Keratinocyte (primary cell): ENCODE measurements at regions not wholly inside any gene's neighbourhood (a gene's known extent, or its start where the extent isn't known, plus 50 kb on each side); places are given as distances from the start of the nearest gene placed in this dataset.

ENCODE experiments used
- DNase-seq: peaks from one replicate; pipeline ENCODE4 v3.0.0-alpha.2; 2011; ENCODE audit warnings: low read depth, missing footprints, low spot score
- FAIRE-seq: peaks from 2 replicates; lab custom pipeline; 2011; peaks lifted over from hg19 to GRCh38; lab: Jason Lieb, UNC
- H2AFZ ChIP-seq: 2 replicates; pipeline ENCODE4 v1.6.0; 2012; ENCODE audit warnings: low read length, control low read depth, inconsistent platforms; ENCODE audit not compliant: control insufficient read depth
- H3K27ac ChIP-seq: 2 replicates; pipeline ENCODE4 v1.5.1; 2011; ENCODE audit warnings: low read length; ENCODE audit not compliant: control insufficient read depth, insufficient read depth
- H3K27me3 ChIP-seq: 3 replicates; pipeline ENCODE4 v1.6.0; 2011; ENCODE audit warnings: low read length; ENCODE audit not compliant: control insufficient read depth, insufficient read depth; ENCODE audit errors: extremely low read depth
- H3K36me3 ChIP-seq, 2 experiments: 2 replicates in 1 of 2; 3 replicates in 1 of 2; pipeline ENCODE4 v1.5.1; 2011; ENCODE audit warnings: low read length in 2 of 2, mild to moderate bottlenecking in 1 of 2; ENCODE audit not compliant: control insufficient read depth in 2 of 2, insufficient read depth in 2 of 2; ENCODE audit errors: extremely low read depth in 1 of 2
- H3K4me1 ChIP-seq: 3 replicates; pipeline ENCODE4 v1.5.1; 2011; ENCODE audit warnings: low read length; ENCODE audit not compliant: control insufficient read depth, insufficient read depth; ENCODE audit errors: extremely low read depth
- H3K4me2 ChIP-seq: 3 replicates; pipeline ENCODE4 v1.6.0; 2011; ENCODE audit warnings: low read depth, low read length; ENCODE audit not compliant: control insufficient read depth, insufficient read depth; ENCODE audit errors: extremely low read depth
- H3K4me3 ChIP-seq, 3 experiments: fragments of 200-600 bp in 1 of 3; sonication (generic) in 1 of 3; 2 replicates in 2 of 3; 3 replicates in 1 of 3; pipeline ENCODE4 v1.5.1; 2011 to 2016; ENCODE audit warnings: low read length in 3 of 3, mild to moderate bottlenecking in 3 of 3, control low read depth in 2 of 3, inconsistent platforms in 1 of 3, low read depth in 1 of 3, mixed read lengths in 1 of 3, mixed run types in 1 of 3, moderate library complexity in 1 of 3; ENCODE audit not compliant: control insufficient read depth in 2 of 3, insufficient read depth in 2 of 3; ENCODE audit errors: extremely low read depth in 1 of 3
- H3K79me2 ChIP-seq: 2 replicates; pipeline ENCODE4 v1.6.0; 2012; ENCODE audit warnings: low read length; ENCODE audit not compliant: control insufficient read depth, insufficient read depth
- H3K9ac ChIP-seq: 3 replicates; pipeline ENCODE4 v1.6.0; 2011; ENCODE audit warnings: low read length; ENCODE audit not compliant: control insufficient read depth, insufficient read depth; ENCODE audit errors: extremely low read depth
- H3K9me1 ChIP-seq: 3 replicates; pipeline ENCODE4 v1.6.0; 2011; ENCODE audit warnings: low read length; ENCODE audit not compliant: control insufficient read depth, insufficient read depth; ENCODE audit errors: extremely low read depth
- H3K9me3 ChIP-seq: 2 replicates; pipeline ENCODE4 v1.5.1; 2012; ENCODE audit warnings: low read depth, low read length; ENCODE audit not compliant: control insufficient read depth
- H4K20me1 ChIP-seq: 3 replicates; pipeline ENCODE4 v1.6.0; 2011; ENCODE audit warnings: low read length; ENCODE audit not compliant: control insufficient read depth, insufficient read depth; ENCODE audit errors: extremely low read depth
- EZH2 ChIP-seq: IDR thresholded peaks from one replicate; pipeline ENCODE4 v1.6.1; 2012; ENCODE audit warnings: inconsistent platforms, mild to moderate bottlenecking, low read length, moderate library complexity
- dilution Hi-C: fragments of 300-500 bp; cut with MboI; formaldehyde crosslinking; loops from one replicate; pipeline ENCODE4 v1.7.0; 2020; ENCODE audit warnings: low sequenced_read_pairs; ENCODE audit not compliant: extremely low pct_ligation_motif_present
- TF ChIP-seq, protein P1 (sequence below), 3 experiments: IDR thresholded peaks in 1 of 3; conservative IDR thresholded peaks in 1 of 3; optimal IDR thresholded peaks in 1 of 3; 2 replicates in 2 of 3; 3 replicates in 1 of 3; pipeline versions ENCODE3 to v1.5.1; 2011; ENCODE audit warnings: low read length in 3 of 3, mild to moderate bottlenecking in 3 of 3, moderate library complexity in 2 of 3, control low read depth in 1 of 3, inconsistent platforms in 1 of 3; ENCODE audit not compliant: insufficient read depth in 2 of 3; ENCODE audit errors: extremely low read depth in 1 of 3

DNA sequence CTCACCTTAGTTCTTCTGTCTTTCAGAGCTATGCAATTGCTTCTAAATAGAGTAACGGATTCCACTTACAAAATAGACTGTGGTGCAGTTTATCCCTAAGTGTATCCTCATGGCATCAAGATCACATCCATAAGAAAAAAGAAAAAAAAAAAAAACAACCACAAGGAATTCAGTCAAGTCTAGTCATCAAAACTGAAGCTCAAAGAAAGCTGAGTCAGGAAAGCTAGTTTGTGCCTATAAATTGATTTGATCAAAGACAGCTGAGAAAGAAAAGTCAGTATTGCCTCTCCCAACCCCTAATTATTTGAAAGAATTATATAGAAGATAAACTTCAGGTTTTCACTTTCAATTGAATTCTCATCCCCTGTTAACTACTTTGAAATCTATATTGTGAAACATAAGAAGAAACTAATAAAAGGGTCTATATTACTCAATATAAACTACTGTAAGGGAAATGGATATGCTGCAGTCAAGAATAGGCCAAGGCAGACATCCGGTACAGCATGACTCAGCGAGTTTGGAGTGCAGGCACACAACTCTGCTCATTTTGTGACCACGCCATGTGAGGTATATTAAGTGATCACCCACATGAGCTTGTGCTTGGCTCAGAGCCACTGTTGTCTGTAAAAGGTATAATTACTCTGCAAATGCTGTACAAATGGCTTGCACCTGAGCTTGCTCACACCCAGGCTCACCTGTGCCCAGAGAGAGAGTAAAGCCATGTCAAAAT lies 568.1 kb upstream of the CRIM1 start:
- no peak for FAIRE-seq
- no peak overlapping the region for H2AFZ ChIP-seq
- TF ChIP-seq EZH2: no peak
- TF ChIP-seq, protein P1, sequence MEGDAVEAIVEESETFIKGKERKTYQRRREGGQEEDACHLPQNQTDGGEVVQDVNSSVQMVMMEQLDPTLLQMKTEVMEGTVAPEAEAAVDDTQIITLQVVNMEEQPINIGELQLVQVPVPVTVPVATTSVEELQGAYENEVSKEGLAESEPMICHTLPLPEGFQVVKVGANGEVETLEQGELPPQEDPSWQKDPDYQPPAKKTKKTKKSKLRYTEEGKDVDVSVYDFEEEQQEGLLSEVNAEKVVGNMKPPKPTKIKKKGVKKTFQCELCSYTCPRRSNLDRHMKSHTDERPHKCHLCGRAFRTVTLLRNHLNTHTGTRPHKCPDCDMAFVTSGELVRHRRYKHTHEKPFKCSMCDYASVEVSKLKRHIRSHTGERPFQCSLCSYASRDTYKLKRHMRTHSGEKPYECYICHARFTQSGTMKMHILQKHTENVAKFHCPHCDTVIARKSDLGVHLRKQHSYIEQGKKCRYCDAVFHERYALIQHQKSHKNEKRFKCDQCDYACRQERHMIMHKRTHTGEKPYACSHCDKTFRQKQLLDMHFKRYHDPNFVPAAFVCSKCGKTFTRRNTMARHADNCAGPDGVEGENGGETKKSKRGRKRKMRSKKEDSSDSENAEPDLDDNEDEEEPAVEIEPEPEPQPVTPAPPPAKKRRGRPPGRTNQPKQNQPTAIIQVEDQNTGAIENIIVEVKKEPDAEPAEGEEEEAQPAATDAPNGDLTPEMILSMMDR (optimal IDR thresholded peaks at IDR 0.05 in 1 of 3, IDR thresholded peaks at IDR 0.05 in 1 of 3, conservative IDR thresholded peaks at IDR 0.05 in 1 of 3; ENCODE audit: extremely low read depth in 1 of 3, insufficient read depth in 2 of 3, low read length in 3 of 3): no peak
- no peak overlapping the region for H3K27ac ChIP-seq
- H3K27me3 ChIP-seq: no peaks in the 10 kb centered on the region
- H3K4me2 ChIP-seq: no peak overlapping the region
- H3K9me3 ChIP-seq: no peaks in the 10 kb centered on the region
- no peaks in the 10 kb centered on the region for H3K4me1 ChIP-seq
- H4K20me1 ChIP-seq: no peaks in the 10 kb centered on the region
- no peaks in the 10 kb centered on the region for H3K9me1 ChIP-seq
- H3K36me3 ChIP-seq: no peaks in the 10 kb centered on the region
- no peaks in the 10 kb centered on the region for H3K79me2 ChIP-seq
- H3K4me3 ChIP-seq: no peak overlapping the region
- dilution Hi-C loops: no loop called here
- H3K9ac ChIP-seq: no peak overlapping the region
- DNase-seq: no peak

DNA sequence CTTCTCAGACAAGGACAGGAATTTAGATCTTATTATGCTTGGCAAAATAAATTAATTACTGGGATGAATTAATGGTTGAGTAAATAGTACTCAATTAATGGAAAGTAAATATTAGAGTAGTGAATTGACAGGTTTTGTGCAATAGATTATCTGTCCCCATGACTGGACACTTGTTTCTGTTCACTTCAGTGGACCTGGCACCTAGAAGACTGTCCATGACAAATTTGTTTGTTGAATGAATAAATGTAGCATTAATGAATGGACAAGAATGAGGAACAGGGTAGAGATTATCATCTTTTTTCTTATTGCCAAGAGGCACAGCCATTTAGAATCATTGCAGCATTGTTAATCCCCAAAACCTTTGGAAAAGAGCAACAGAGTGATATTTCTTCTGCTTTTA lies 570.0 kb upstream of the CRIM1 start:
- Histone ChIP-seq H3K36me3 (no peaks in the 10 kb centered on the region), H3K27me3 (no peaks in the 10 kb centered on the region), H3K9ac (no peak overlapping the region), H3K9me3 (no peaks in the 10 kb centered on the region), H3K79me2 (no peaks in the 10 kb centered on the region), H3K4me1 (no peaks in the 10 kb centered on the region), H3K27ac (no peak overlapping the region), H3K9me1 (no peaks in the 10 kb centered on the region), H3K4me3 (no peak overlapping the region), H2AFZ (no peak overlapping the region), H4K20me1 (no peaks in the 10 kb centered on the region), H3K4me2 (no peak overlapping the region)
- FAIRE-seq: no peak
- TF ChIP-seq, protein P1 (optimal IDR thresholded peaks at IDR 0.05 in 1 of 3, IDR thresholded peaks at IDR 0.05 in 1 of 3, conservative IDR thresholded peaks at IDR 0.05 in 1 of 3; ENCODE audit: extremely low read depth in 1 of 3, insufficient read depth in 2 of 3, low read length in 3 of 3): no peak
- TF ChIP-seq EZH2: no peak
- dilution Hi-C loops: no loop called here
- no peak for DNase-seq
